Upper lobe of left lung (tissue), 6 donors: ENCODE measurements at regions not wholly inside any gene's neighbourhood (a gene's known extent, or its start where the extent isn't known, plus 50 kb on each side); places are given as distances from the start of the nearest gene placed in this dataset.

Experiments used
- ATAC-seq, 2 donors: fragments of 200-7000 bp; cut with Tn5 transposase; one replicate each; pipeline ENCODE4 v1.9.1; 2022; ENCODE audit warnings: mild to moderate bottlenecking in 2 of 2, moderate library complexity in 2 of 2; ENCODE audit not compliant: low FRiP score in 2 of 2
- DNase-seq, 2 donors: peaks; one replicate each; pipeline ENCODE4 v3.0.0-alpha.2; 2019 to 2020
- H3K27ac ChIP-seq, 4 donors: fragments of 200-600 bp; sonication (generic); one replicate each; pipeline ENCODE4 v1.5.1; 2016 to 2019
- H3K27me3 ChIP-seq, 4 donors: fragments of 200-600 bp; sonication (generic); one replicate each; pipeline ENCODE4 v1.5.1; 2017 to 2019
- H3K36me3 ChIP-seq, 4 donors: fragments of 200-600 bp; sonication (generic); one replicate each; pipeline ENCODE4 v1.5.1; 2016 to 2019
- H3K4me1 ChIP-seq, 4 donors: fragments of 200-600 bp; sonication (generic); one replicate each; pipeline ENCODE4 v1.5.1; 2018 to 2019
- H3K4me3 ChIP-seq, 4 donors: fragments of 200-600 bp; sonication (generic); one replicate each; pipeline ENCODE4 v1.5.1; 2017 to 2019; ENCODE audit warnings: mild to moderate bottlenecking in 2 of 4, moderate library complexity in 1 of 4
- H3K9me3 ChIP-seq, 4 donors: fragments of 200-600 bp; sonication (generic); one replicate each; pipeline ENCODE4 v1.5.1; 2018 to 2019
- CTCF ChIP-seq, 6 experiments: fragments of 450-650 bp in 4 of 6; fragments of 200-600 bp in 2 of 6; sonication (generic) in 2 of 6; IDR thresholded peaks; one replicate each; pipeline ENCODE4 v1.5.1; 2016 to 2019; ENCODE audit warnings: antibody characterized with exemption in 6 of 6
- EP300 ChIP-seq, 4 donors: sonication (generic); formaldehyde crosslinking; IDR thresholded peaks; one replicate each; pipeline ENCODE4 v1.5.1; 2017; ENCODE audit warnings: antibody characterized with exemption in 4 of 4, control low read depth in 2 of 4
- POLR2A ChIP-seq, 4 donors: fragments of 450-650 bp; IDR thresholded peaks; one replicate each; pipeline ENCODE4 v1.5.1; 2016 to 2017; ENCODE audit warnings: antibody characterized with exemption in 4 of 4, mild to moderate bottlenecking in 2 of 4
- POLR2AphosphoS5 ChIP-seq, 2 donors: sonication (generic); formaldehyde crosslinking; IDR thresholded peaks; one replicate each; pipeline ENCODE4 v1.5.1; 2017; ENCODE audit warnings: antibody characterized with exemption in 2 of 2
- WGBS, 2 donors: methylation state at CpG; one replicate each; pipeline ENCODE4 v1.1.5; 2017 to 2018; 5-methylcytosine and 5-hydroxymethylcytosine counted together
- donor health status: DM: no; HTN: no; CAD: no; lungs with moderate emphysema.
- donor health status: DM: no; HTN: yes; CAD: no; lungs with severe emphysema.

GRCh38 chrX:16005917-16006316 lies 117.4 kb upstream of the GRPR start:
- no peaks in the 10 kb centered on the region for H3K4me1 ChIP-seq
- ATAC-seq (no peak), DNase-seq (no peak)
- no peaks in the 10 kb centered on the region for H3K9me3 ChIP-seq
- WGBS, 2 donors, result 73% methylated on average over 2 of the region's 2 CpGs
- H3K27me3 ChIP-seq, result no peaks in the 10 kb centered on the region
- H3K27ac ChIP-seq, result no peak overlapping the region
- no peak overlapping the region for H3K4me3 ChIP-seq
- no peaks in the 10 kb centered on the region for H3K36me3 ChIP-seq
- TF ChIP-seq CTCF (IDR thresholded peaks at IDR 0.05) (no peak), POLR2A (IDR thresholded peaks at IDR 0.05) (no peak), EP300 (IDR thresholded peaks at IDR 0.05) (no peak), POLR2AphosphoS5 (IDR thresholded peaks at IDR 0.05) (no peak)

- Histone ChIP-seq H3K36me3 (no peaks in the 10 kb centered on the region), H3K27me3 (no peaks in the 10 kb centered on the region), H3K4me1 (no peaks in the 10 kb centered on the region), H3K27ac (no peak overlapping the region), H3K9me3 (no peaks in the 10 kb centered on the region), H3K4me3 (no peak overlapping the region)
- whole genome bisulfite sequencing, 2 donors, result 59% methylated on average over 1 of the region's 1 CpG; no CpG with 5 or more reads in 1 of the 2 donors
- TF ChIP-seq EP300 (IDR thresholded peaks at IDR 0.05), result no peak
- TF ChIP-seq CTCF (IDR thresholded peaks at IDR 0.05), result no peak
- no peak for TF ChIP-seq POLR2AphosphoS5 (IDR thresholded peaks at IDR 0.05)
- TF ChIP-seq POLR2A (IDR thresholded peaks at IDR 0.05), result no peak
- DNase-seq, result no peak
- ATAC-seq, result no peak
Observed at GRCh38 chrX:16002185-16002584, 121.2 kb upstream of the GRPR start.

GRCh38 chrX:15998350-15998749 lies 125.0 kb upstream of the GRPR start:
- H3K27ac ChIP-seq, result no peak overlapping the region
- 43 to 50% methylated on average over 2 of the region's 2 CpGs for WGBS, 2 donors
- H3K4me1 ChIP-seq, result no peaks in the 10 kb centered on the region
- no peak for TF ChIP-seq POLR2AphosphoS5 (IDR thresholded peaks at IDR 0.05)
- no peak for TF ChIP-seq POLR2A (IDR thresholded peaks at IDR 0.05)
- ATAC-seq (no peak), DNase-seq (no peak)
- H3K27me3 ChIP-seq, result no peaks in the 10 kb centered on the region
- H3K36me3 ChIP-seq, result no peaks in the 10 kb centered on the region
- no peak overlapping the region for H3K4me3 ChIP-seq
- no peaks in the 10 kb centered on the region for H3K9me3 ChIP-seq

GRCh38 chrX:15989716-15990115 lies 133.6 kb upstream of the GRPR start:
- Histone ChIP-seq H3K4me3 (no peak overlapping the region), H3K27me3 (no peaks in the 10 kb centered on the region), H3K4me1 (no peaks in the 10 kb centered on the region), H3K27ac (no peak overlapping the region), H3K9me3 (no peaks in the 10 kb centered on the region), H3K36me3 (no peaks in the 10 kb centered on the region)
- TF ChIP-seq POLR2AphosphoS5 (IDR thresholded peaks at IDR 0.05) (no peak), POLR2A (IDR thresholded peaks at IDR 0.05) (no peak), EP300 (IDR thresholded peaks at IDR 0.05) (no peak), CTCF (IDR thresholded peaks at IDR 0.05) (no peak)
- no peak for DNase-seq
- WGBS, 2 donors, result 67% methylated on average over 4 of the region's 4 CpGs
- no peak for ATAC-seq

- H3K27me3 ChIP-seq, result no peaks in the 10 kb centered on the region
- no peaks in the 10 kb centered on the region for H3K4me1 ChIP-seq
- no peak for ATAC-seq
- H3K27ac ChIP-seq, result no peak overlapping the region
- DNase-seq, result no peak
- H3K4me3 ChIP-seq, result no peak overlapping the region
- H3K36me3 ChIP-seq, result no peaks in the 10 kb centered on the region
- no peaks in the 10 kb centered on the region for H3K9me3 ChIP-seq
- no peak for TF ChIP-seq POLR2AphosphoS5 (IDR thresholded peaks at IDR 0.05)
- TF ChIP-seq POLR2A (IDR thresholded peaks at IDR 0.05), result no peak
- no peak for TF ChIP-seq CTCF (IDR thresholded peaks at IDR 0.05)
- no peak for TF ChIP-seq EP300 (IDR thresholded peaks at IDR 0.05)
- WGBS, 2 donors, result 68 to 74% methylated on average over 5 of the region's 5 CpGs
Observed at GRCh38 chrX:15988661-15989603, 134.3 kb upstream of the AP1S2 start.
